ENCODE measurements at regions not wholly inside any gene's neighbourhood (a gene's known extent, or its start where the extent isn't known, plus 50 kb on each side); places are given as distances from the start of the nearest gene placed in this dataset.

GRCh38 chr2:15049096-15049993 is 416.8 kb downstream of the LRATD1 start:
- DNase-seq = no peak

DNA sequence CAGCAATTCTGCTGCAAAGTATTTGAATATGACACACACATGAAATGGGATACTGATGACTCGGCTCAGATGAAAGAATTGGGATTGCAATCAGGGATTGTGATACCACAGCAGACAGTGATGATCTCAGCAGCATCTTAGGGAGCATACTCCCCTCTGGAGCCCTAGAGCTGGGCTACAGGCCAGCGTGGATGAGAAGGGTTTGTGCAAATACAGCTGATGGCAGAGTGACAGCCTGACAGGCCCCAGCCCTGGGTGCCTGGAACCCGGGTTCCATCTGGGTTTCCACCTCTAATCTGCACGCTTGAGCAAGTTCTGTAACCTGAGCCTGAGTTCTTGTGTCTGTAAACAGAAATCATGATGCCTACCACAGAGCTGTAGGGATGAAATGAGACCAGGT is 418.0 kb downstream of the LRATD1 start:
- no peak for DNase-seq

- no peak for DNase-seq
Observed at GRCh38 chr2:15053542-15053941, 421.0 kb downstream of the LRATD1 start.

DNA sequence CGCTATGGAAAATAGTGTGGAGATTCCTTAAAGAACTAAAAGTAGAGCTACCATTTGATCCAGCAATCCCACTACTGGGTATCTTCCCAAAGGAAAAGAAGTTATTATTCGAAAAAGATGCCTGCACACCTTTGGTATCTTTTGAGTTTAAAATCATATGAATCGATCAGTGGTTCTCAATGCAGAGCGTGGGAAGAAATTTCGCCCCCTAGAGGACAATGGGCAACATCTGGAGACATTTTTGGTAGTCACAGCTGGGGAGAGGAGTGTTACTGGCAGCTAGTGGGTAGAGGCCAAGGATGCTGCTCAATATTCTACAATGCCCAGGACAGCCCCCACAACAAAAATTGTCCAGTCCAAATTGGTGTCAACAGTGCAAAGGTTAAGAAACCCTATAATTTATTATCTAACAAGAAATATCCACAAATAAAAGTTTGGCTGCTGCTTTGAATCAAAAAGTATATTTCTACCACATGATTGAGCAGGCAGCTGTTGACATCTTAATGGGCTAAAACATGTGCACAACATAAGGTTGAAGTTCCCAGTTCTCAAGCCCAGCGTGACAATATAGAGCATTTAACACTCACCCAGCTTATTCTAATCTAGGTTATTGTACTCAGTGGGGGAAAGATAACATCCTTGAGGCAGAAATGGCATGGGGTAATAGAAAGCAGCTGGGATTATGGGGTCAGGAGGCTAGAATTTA is 425.7 kb downstream of the LRATD1 start:
- DNase-seq = no peak

DNA sequence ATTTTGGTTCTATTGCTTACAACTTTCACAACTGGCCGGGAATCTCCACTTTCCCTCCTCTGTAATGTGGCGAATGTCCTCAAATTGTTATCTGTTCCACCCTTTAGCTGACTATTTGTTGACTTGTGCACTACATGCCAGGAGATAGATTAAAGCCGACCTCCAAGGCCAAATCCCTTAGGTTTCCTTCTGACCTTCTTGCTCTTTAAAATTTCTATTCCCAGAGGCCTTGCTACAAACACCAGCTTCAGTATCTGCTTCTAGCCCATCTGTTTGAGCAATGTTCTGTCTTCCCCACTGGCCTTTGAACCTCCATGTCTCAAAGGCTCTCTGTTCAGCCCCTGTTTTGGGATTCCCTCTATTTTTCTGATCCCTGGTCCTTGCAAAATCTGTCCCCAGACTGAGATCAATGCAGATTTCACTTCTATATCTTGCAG is 426.2 kb downstream of the LRATD1 start:
- no peak for DNase-seq

DNA sequence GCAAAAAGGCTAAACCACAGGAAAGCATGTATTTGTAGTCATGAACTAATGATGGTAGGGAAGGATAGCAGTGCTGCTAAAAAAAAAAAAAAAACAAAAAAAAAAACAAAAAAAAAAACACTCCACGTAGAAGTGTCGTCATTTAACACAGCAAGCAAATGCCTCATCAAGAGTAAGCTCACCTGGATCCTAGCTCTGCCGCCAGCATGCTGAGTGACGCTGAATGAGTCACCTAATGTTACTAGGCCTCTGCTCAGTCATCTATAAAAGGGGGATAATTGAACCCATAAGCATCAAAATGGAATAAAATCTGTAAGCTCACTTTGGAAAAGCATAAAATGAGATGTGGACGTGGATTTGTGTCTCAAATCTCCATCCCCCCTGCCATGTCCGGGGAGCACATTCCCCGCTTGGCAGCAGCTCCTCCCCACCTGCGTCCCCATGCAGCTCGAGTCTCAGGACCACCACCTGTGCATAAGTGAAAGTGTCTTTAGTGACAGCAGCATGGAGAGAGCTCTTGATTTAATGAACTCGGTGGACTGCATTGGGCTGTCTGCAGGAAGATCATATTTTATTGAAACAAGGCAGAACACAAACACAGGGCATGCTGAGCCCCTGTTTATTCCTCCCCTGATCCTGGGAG is 427.5 kb downstream of the LRATD1 start:
- peak; percentile 31 for DNase-seq

DNA sequence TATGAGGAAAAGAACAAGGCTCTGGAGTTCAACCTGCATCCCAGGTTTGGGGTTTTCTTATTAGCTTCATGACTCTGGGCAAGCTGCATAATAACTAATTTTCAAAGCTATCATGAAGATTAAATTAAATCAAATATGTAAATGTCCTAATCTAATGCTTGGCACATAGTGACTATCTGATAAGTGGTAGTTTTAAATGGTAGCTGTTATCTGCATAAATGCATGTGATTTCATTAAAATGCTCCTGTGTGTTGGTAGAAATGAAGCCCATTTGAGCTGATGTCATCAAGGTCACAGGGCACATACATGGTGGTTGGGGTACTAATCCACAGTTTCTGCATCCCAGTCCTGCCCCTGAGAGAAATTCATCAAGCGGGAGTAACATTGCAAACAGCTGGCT is 428.8 kb downstream of the LRATD1 start:
- DNase-seq = no peak

DNA sequence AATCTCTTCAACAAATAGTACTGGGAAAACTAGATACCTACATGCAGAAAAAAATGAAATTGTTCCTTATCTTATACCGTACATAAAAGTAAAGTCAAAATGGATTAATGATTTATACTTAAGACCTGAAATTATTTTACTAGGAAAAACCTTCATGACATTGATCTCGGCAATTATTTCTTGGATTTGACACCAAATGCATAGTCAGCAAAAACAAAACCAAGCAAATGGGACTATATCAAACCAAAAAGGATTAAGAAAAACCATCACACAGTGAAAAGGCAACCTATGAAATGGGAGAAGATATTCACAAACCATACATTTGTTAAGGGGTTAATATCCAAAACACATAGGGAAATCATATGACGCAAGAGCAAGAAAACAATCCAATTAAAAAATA is 433.6 kb downstream of the LRATD1 start:
- DNase-seq = no peak

GRCh38 chr2:15069149-15069548 is 436.6 kb downstream of the LRATD1 start:
- DNase-seq = no peak

- no peak for DNase-seq
Observed at GRCh38 chr2:15072836-15073235, 440.3 kb downstream of the LRATD1 start.

DNA sequence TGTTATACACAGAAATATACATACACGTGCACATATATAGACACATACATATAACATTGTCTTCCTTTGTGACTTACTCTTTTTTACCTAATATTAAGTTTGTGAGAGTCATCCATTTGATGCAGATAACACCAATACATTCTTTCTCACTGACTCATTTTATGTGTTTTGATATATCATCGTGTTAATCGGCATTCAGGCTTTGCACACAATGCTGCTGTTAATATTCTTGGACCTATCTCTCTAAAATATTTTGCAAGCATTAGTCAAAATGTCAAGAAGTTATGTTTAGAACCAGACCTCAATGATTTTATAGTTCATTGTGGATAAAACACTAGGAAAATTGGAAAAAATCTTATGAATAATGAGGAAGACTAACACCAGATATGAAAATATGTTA is 441.1 kb downstream of the LRATD1 start:
- DNase-seq = no peak

GRCh38 chr2:15074319-15074718 is 441.8 kb downstream of the LRATD1 start:
- no peak for DNase-seq

DNA sequence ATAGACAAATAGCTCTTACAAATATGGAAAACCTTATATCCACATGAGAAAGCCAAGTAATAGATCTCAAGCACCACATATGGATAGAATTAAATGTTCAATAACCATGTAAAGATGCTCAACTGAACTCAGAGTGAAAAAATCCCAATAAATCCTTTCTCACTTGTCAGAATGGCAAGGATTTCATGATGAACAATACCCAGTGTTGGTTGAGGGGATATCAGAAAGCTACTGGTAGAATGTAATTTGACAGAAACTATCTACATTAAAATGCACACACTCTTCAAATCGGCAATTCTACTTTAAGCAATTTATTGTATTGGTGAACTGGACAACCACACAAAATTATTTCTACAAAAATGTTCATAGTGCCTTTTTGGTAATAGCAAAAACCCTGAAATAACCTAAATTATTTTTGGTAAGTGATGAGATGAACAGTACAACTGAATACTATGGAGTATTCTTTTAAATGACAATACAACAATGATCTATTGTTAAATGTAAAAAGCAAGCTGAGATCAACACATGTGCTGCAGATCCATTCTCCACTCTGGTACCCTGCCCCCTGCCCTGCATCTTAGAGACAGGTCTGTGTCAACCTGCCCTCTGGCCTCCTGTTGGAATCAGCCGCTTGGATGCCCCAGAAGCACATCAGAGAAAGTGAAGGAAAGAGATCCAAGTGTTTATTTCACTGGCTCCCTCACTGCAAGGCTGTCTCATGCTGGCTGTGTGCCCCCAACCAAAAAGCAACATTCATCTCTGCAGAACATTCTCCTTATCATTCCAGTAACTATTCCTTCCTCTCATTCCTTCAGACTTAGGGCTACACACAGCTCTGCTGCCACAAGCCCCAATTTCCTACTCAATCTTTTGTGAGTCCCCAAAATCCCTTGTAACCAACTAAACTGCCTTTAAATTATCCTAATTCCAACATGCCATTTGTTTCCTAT is 442.5 kb downstream of the LRATD1 start:
- no peak for DNase-seq

DNA sequence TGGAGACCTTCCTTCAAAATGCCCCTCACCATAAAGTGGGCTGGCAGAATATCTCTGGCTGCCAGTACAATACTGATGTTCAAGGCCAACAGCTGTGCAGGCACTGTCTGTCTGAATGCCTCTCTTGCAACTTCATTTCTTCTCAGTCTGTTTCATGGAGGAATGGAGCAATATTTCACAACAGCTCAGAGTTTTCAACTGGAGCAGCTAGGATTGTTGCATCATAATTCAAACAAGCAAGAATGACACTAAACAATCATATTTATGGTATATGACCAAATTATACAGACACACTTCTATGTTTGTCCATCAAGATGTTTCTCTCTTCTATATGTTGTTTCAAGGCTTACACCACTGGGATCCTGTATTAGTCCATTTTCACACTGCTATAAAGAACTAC is 444.2 kb downstream of the LRATD1 start:
- no peak for DNase-seq

GRCh38 chr2:15081356-15081755 is 448.8 kb downstream of the LRATD1 start:
- DNase-seq = no peak

DNA sequence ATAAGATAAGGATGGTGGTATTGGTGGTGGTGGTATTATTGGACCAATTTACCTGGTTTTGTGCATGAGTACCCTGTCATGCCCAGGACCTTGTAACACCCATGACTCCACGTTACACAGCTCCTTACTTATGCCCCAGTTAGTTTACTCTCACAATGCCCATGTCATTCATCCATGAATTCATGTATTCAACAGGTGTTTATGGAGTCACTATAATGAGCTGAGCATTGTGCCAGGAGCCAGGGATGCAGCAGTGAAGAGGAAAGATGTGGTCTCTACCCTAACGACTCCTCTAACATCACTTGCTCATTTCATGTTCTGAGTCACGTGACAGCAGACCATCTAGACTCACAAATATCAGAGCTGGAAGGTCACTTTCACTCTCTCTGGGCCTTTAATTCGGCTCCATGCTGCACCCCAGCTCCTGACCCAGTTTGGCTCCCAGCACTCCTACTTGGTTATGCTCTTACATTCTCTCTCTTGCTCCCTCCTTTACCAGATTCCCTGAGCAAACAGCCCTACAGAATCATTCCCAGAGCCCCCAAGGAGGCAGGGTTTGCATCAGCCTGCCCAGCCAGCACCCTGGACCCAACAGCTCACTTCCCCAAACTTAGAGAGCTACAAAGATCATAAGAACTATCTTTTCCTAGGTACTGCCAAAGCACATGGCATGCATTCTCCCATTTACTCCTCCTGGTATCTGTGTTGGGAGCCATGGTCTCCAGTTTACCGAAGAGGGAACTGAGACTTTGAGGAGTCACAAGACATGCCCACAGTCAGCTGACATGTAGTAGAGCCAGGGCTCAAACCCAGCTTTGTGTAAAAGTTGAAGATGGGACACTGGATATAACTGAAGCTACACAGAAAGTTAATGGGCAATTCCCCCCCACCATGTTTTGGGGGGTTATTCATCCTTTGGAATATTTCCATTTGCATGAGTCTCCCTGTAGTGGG is 449.9 kb downstream of the LRATD1 start:
- no peak for DNase-seq

- DNase-seq = no peak
Observed at GRCh38 chr2:15084826-15085489, 452.4 kb downstream of the LRATD1 start.

- DNase-seq = no peak
Observed at GRCh38 chr2:15092181-15092580, 459.7 kb downstream of the LRATD1 start.

DNA sequence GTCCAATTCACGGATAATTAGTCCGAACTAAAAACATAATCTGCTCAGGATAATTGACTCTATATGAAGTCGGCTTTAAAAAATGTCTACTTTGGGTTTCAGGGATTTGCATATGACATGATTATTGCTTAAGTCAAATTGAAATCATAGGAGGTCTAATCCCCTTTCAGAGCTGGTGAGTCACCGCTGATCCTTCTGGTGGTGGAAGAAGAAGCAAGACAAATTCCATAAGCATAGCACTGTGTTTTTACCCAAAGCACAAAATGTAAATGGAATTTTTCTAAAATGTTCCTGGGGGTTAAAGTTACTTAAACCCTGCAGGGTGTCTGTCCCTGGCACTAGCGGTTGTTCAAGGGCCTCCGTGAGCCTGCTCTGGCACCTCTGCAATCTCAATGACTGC is 460.2 kb downstream of the LRATD1 start:
- DNase-seq = peak; percentile 14

GRCh38 chr2:15094161-15094560 is 461.6 kb downstream of the LRATD1 start:
- no peak for DNase-seq

DNA sequence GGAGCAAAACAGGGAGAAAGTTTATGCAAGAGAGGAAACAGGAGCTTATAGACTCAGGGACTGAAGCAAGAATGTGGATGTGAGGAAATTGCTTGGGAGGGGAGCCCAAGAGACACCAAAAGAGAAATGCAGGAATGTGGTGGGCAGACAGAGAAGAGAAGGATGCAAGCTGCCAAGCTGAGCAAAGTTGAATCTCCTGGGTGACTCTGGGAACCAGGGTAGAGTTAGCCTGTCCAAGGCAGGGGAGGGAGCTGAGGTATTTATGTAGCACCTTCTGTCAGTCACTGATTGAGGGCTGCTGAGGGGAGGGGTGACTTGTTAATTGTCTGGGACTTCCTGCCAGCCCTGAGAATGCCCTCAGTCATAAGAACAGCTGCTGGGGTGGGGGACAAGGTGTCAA is 464.3 kb downstream of the NBAS start:
- DNase-seq = no peak
